Endothelial cell of umbilical vein (primary cell): ENCODE measurements at regions not wholly inside any gene's neighbourhood (a gene's known extent, or its start where the extent isn't known, plus 50 kb on each side); places are given as distances from the start of the nearest gene placed in this dataset.

ENCODE experiments used
- BruUV-seq: library from RNA; stranded (reverse); fragments of 400-500 nt; replicated peaks from 2 replicates; lab custom pipeline; 2021; lab: Mats Ljungman, UMichigan
- CTCF ChIA-PET: fragments of 300-600, 350-600 bp; sonication (Branson Sonifier 250); formaldehyde crosslinking; loops from one replicate; lab custom pipeline; 2021; ENCODE audit warnings: antibody characterized with exemption, inconsistent platforms; lab: Charles Lee
- POLR2A ChIA-PET: fragments of 300-600, 350-600 bp; sonication (Branson Sonifier 250); formaldehyde crosslinking; loops from one replicate; lab custom pipeline; 2021; ENCODE audit warnings: antibody characterized with exemption, inconsistent platforms; lab: Charles Lee
- DNase-seq: peaks from one replicate; pipeline ENCODE4 v3.0.0-alpha.2; 2011; ENCODE audit warnings: low read depth, low spot score
- FAIRE-seq: peaks from 2 replicates; lab custom pipeline; 2011; peaks lifted over from hg19 to GRCh38; lab: Jason Lieb, UNC
- H2AFZ ChIP-seq: 2 replicates; pipeline ENCODE4 v1.6.0; 2012; ENCODE audit warnings: low read depth, low read length, control low read depth, inconsistent platforms
- H3K27ac ChIP-seq: 2 replicates; pipeline ENCODE4 v1.5.1; 2011; ENCODE audit warnings: low read depth, mild to moderate bottlenecking, control low read depth, low read length, moderate library complexity; ENCODE audit not compliant: insufficient read depth
- H3K27me3 ChIP-seq, 2 experiments: 2 replicates each; pipeline versions ENCODE4 v1.6.0 to v1.6.1; 2011; ENCODE audit warnings: low read length in 2 of 2, mixed read lengths in 1 of 2; ENCODE audit not compliant: control insufficient read depth in 2 of 2, insufficient read depth in 2 of 2
- H3K36me3 ChIP-seq, 2 experiments: 2 replicates in 1 of 2; 3 replicates in 1 of 2; pipeline ENCODE4 v1.5.1; 2011; ENCODE audit warnings: low read length in 2 of 2, mild to moderate bottlenecking in 1 of 2, moderate library complexity in 1 of 2; ENCODE audit not compliant: control insufficient read depth in 2 of 2, insufficient read depth in 2 of 2; ENCODE audit errors: extremely low read depth in 1 of 2
- H3K4me1 ChIP-seq: 3 replicates; pipeline ENCODE4 v1.5.1; 2011; ENCODE audit warnings: mild to moderate bottlenecking, low read length; ENCODE audit not compliant: control insufficient read depth, insufficient read depth; ENCODE audit errors: extremely low read depth
- H3K4me2 ChIP-seq: 2 replicates; pipeline ENCODE4 v1.6.1; 2011; ENCODE audit warnings: low read length, control low read depth, mixed read lengths; ENCODE audit not compliant: insufficient read depth
- H3K4me3 ChIP-seq, 3 experiments: fragments of 200-600 bp in 1 of 3; sonication (generic), shearing (Covaris generic) in 1 of 3; replicated peaks in 1 of 3; 2 replicates each; pipeline ENCODE4 v1.5.1; 2011 to 2016; ENCODE audit warnings: control low read depth in 3 of 3, low read length in 3 of 3, mild to moderate bottlenecking in 2 of 3, inconsistent platforms in 1 of 3, low read depth in 1 of 3, moderate library complexity in 1 of 3; ENCODE audit not compliant: insufficient read depth in 1 of 3
- H3K79me2 ChIP-seq: 2 replicates; pipeline ENCODE4 v1.6.0; 2012; ENCODE audit warnings: low read length, inconsistent platforms; ENCODE audit not compliant: control insufficient read depth, insufficient read depth
- H3K9ac ChIP-seq: replicated peaks from 2 replicates; pipeline ENCODE3; 2011; ENCODE audit warnings: low read length, control low read depth; ENCODE audit not compliant: insufficient read depth; ENCODE audit errors: extremely low read depth
- H3K9me1 ChIP-seq: replicated peaks from 3 replicates; pipeline ENCODE4 v1.6.0; 2011; ENCODE audit warnings: mild to moderate bottlenecking, low read length; ENCODE audit not compliant: control insufficient read depth, insufficient read depth; ENCODE audit errors: extremely low read depth
- H3K9me3 ChIP-seq: replicated peaks from 2 replicates; pipeline ENCODE4 v1.5.1; 2012; ENCODE audit warnings: low read length, inconsistent platforms; ENCODE audit not compliant: control insufficient read depth, insufficient read depth
- H4K20me1 ChIP-seq: replicated peaks from 2 replicates; pipeline ENCODE3; 2011; ENCODE audit warnings: mild to moderate bottlenecking, low read length; ENCODE audit not compliant: control insufficient read depth, insufficient read depth; ENCODE audit errors: extremely low read depth
- EZH2 ChIP-seq: IDR thresholded peaks from 2 replicates; pipeline ENCODE4 v1.6.1; 2012; ENCODE audit warnings: borderline replicate concordance, low read depth, mild to moderate bottlenecking, moderate library complexity, low read length, inconsistent platforms; ENCODE audit not compliant: severe bottlenecking
- FOS ChIP-seq: IDR thresholded peaks from 2 replicates; pipeline ENCODE4 v1.6.1; 2011; ENCODE audit warnings: mild to moderate bottlenecking, low read length, moderate library complexity, borderline replicate concordance; ENCODE audit not compliant: insufficient read depth
- GATA2 ChIP-seq: IDR thresholded peaks from 2 replicates; pipeline ENCODE4 v1.7.0; 2011; ENCODE audit warnings: low read depth, mild to moderate bottlenecking, moderate library complexity, mixed read lengths, low read length; ENCODE audit not compliant: insufficient read length, insufficient read depth
- MYC ChIP-seq: IDR thresholded peaks from one replicate; pipeline ENCODE4 v1.6.1; 2011; ENCODE audit warnings: mild to moderate bottlenecking, low read depth, low read length
- POLR2A ChIP-seq: IDR thresholded peaks from 2 replicates; pipeline ENCODE4 v1.6.1; 2012; ENCODE audit warnings: low read depth, mild to moderate bottlenecking, control low read depth, low read length
- POLR2AphosphoS5 ChIP-seq: IDR thresholded peaks from 2 replicates; pipeline ENCODE4 v1.6.1; 2012; ENCODE audit warnings: low read depth, mild to moderate bottlenecking, control low read depth, low read length, moderate library complexity; ENCODE audit not compliant: insufficient read depth
- dilution Hi-C: fragments of 300-500 bp; cut with MboI; formaldehyde crosslinking; loops from one replicate; pipeline ENCODE4 v1.15.0; 2019; ENCODE audit warnings: low sequenced_read_pairs; ENCODE audit not compliant: extremely low pct_ligation_motif_present
- intact Hi-C: fragments of 100-400 bp; cut with micrococcal nuclease; formaldehyde crosslinking; loops from one replicate; pipeline ENCODE4 v1.10.0; 2022
- TF ChIP-seq, protein P1 (sequence below), 2 donors: IDR thresholded peaks; 1 replicate in 1 of 2; 2 replicates in 1 of 2; pipeline ENCODE4 v1.5.1; 2011; ENCODE audit warnings: low read length in 2 of 2, mild to moderate bottlenecking in 2 of 2, moderate library complexity in 2 of 2, control low read depth in 1 of 2, inconsistent platforms in 1 of 2, low read depth in 1 of 2; ENCODE audit not compliant: insufficient read depth in 1 of 2; ENCODE audit errors: extremely low read depth in 1 of 2

DNA sequence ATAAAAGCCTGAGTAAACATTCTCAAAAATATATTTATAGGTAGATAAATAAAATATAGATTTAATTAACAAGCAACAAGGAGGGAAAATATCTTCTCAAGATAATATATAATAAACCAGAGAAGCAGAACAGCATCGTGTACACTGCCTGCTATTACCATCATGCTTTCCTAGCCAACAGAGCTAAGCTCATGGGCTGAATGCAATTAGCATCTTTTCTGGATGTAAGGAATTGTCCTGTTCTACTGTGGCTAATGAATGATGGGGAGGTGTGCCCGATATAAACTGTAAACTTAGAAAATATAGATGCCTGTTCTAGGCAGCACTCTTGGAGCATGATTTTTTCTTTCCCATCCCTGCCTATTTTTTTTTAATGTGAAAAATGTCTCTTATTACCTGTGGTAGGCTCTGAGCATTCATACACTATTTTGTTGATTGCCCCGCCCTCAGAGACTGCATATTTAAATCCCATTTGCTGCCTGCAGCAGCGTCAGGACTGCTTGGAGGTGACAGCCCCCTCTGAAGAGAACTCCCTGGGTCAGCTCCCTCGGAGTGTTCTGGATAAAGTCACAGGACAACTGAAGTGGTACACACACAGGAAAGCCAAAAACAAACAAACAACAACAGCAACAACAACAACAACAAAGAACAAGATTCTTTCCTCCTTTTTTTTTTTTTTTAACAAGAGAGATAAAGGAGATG lies 312.3 kb downstream of the SATB1 start:
- no peak overlapping the region for H3K9ac ChIP-seq
- no peaks in the 10 kb centered on the region for H3K27me3 ChIP-seq
- no peaks in the 10 kb centered on the region for H4K20me1 ChIP-seq
- intact Hi-C loops (no loop called here), dilution Hi-C loops (no loop called here)
- TF ChIP-seq POLR2AphosphoS5 = no peak
- no peak for TF ChIP-seq EZH2
- TF ChIP-seq, protein P1, sequence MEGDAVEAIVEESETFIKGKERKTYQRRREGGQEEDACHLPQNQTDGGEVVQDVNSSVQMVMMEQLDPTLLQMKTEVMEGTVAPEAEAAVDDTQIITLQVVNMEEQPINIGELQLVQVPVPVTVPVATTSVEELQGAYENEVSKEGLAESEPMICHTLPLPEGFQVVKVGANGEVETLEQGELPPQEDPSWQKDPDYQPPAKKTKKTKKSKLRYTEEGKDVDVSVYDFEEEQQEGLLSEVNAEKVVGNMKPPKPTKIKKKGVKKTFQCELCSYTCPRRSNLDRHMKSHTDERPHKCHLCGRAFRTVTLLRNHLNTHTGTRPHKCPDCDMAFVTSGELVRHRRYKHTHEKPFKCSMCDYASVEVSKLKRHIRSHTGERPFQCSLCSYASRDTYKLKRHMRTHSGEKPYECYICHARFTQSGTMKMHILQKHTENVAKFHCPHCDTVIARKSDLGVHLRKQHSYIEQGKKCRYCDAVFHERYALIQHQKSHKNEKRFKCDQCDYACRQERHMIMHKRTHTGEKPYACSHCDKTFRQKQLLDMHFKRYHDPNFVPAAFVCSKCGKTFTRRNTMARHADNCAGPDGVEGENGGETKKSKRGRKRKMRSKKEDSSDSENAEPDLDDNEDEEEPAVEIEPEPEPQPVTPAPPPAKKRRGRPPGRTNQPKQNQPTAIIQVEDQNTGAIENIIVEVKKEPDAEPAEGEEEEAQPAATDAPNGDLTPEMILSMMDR (IDR thresholded peaks at IDR 0.05; ENCODE audit: extremely low read depth in 1 of 2, insufficient read depth in 1 of 2, low read depth in 1 of 2, low read length in 2 of 2) = no peak
- no peak for TF ChIP-seq POLR2A
- TF ChIP-seq MYC = no peak
- TF ChIP-seq FOS = no peak
- TF ChIP-seq GATA2 = no peak
- no peaks in the 10 kb centered on the region for H3K9me1 ChIP-seq
- no TSS peak for BruUV-seq
- H3K36me3 ChIP-seq = no peaks in the 10 kb centered on the region
- H3K4me1 ChIP-seq = no peaks in the 10 kb centered on the region
- no peak for DNase-seq
- no peaks in the 10 kb centered on the region for H3K9me3 ChIP-seq
- no peak for FAIRE-seq
- ChIA-PET CTCF (no interaction called here), POLR2A (no interaction called here)
- H3K27ac ChIP-seq = no peak overlapping the region
- no peaks in the 10 kb centered on the region for H3K79me2 ChIP-seq
- no peak overlapping the region for H2AFZ ChIP-seq
- H3K4me3 ChIP-seq = no peak overlapping the region
- no peak overlapping the region for H3K4me2 ChIP-seq
